ENCODE measurements at regions not wholly inside any gene's neighbourhood (a gene's known extent, or its start where the extent isn't known, plus 50 kb on each side); places are given as distances from the start of the nearest gene placed in this dataset.

GRCh38 chr7:93719546-93719945 lies 145.0 kb upstream of the CALCR start:
- TF ChIP-seq NFIC (IDR thresholded peaks at IDR 0.05): no peak
- no peak for TF ChIP-seq RAD21 (IDR thresholded peaks at IDR 0.05; ENCODE audit: low read depth)

- TF ChIP-seq EGR1 (IDR thresholded peaks at IDR 0.05) (no peak), ZBTB7A (IDR thresholded peaks at IDR 0.05; ENCODE audit: low read depth) (no peak), YY1 (IDR thresholded peaks at IDR 0.05; ENCODE audit: low read depth) (no peak), CREB1 (IDR thresholded peaks at IDR 0.05; ENCODE audit: low read depth) (no peak), EP300 (IDR thresholded peaks at IDR 0.05; ENCODE audit: borderline replicate concordance) (no peak), MAX (IDR thresholded peaks at IDR 0.05) (no peak), TEAD4 (IDR thresholded peaks at IDR 0.05) (no peak), USF1 (IDR thresholded peaks at IDR 0.05) (no peak), RAD21 (IDR thresholded peaks at IDR 0.05; ENCODE audit: low read depth) (no peak), TCF12 (IDR thresholded peaks at IDR 0.05; ENCODE audit: low read depth) (no peak), FOXM1 (IDR thresholded peaks at IDR 0.05; ENCODE audit: borderline replicate concordance, low read depth) (no peak), NFIC (IDR thresholded peaks at IDR 0.05) (no peak)
Observed at GRCh38 chr7:93717217-93717900, 142.8 kb upstream of the CALCR start.

- TF ChIP-seq MAX (IDR thresholded peaks at IDR 0.05): no peak
- TF ChIP-seq CREB1 (IDR thresholded peaks at IDR 0.05; ENCODE audit: low read depth): no peak
- peak; percentile 49 for TF ChIP-seq RAD21 (IDR thresholded peaks at IDR 0.05; ENCODE audit: low read depth)
- TF ChIP-seq REST (IDR thresholded peaks at IDR 0.05; ENCODE audit: low read depth): no peak
- TF ChIP-seq TEAD4 (IDR thresholded peaks at IDR 0.05): no peak
- TF ChIP-seq TAF1 (IDR thresholded peaks at IDR 0.05; ENCODE audit: low read depth): no peak
Observed at GRCh38 chr7:93715234-93715633, 140.7 kb upstream of the CALCR start.

GRCh38 chr7:93711926-93712325 lies 137.4 kb upstream of the CALCR start:
- TF ChIP-seq EGR1 (IDR thresholded peaks at IDR 0.05) (no peak), ZBTB7A (IDR thresholded peaks at IDR 0.05; ENCODE audit: low read depth) (no peak), FOXM1 (IDR thresholded peaks at IDR 0.05; ENCODE audit: borderline replicate concordance, low read depth) (no peak), USF1 (IDR thresholded peaks at IDR 0.05) (no peak), EP300 (IDR thresholded peaks at IDR 0.05; ENCODE audit: borderline replicate concordance) (no peak), TCF12 (IDR thresholded peaks at IDR 0.05; ENCODE audit: low read depth) (no peak), TAF1 (IDR thresholded peaks at IDR 0.05; ENCODE audit: low read depth) (no peak), REST (IDR thresholded peaks at IDR 0.05; ENCODE audit: low read depth) (no peak), CREB1 (IDR thresholded peaks at IDR 0.05; ENCODE audit: low read depth) (no peak), CEBPB (IDR thresholded peaks at IDR 0.05) (no peak), YY1 (IDR thresholded peaks at IDR 0.05; ENCODE audit: low read depth) (no peak), NFIC (IDR thresholded peaks at IDR 0.05) (no peak), TEAD4 (IDR thresholded peaks at IDR 0.05) (no peak), RAD21 (IDR thresholded peaks at IDR 0.05; ENCODE audit: low read depth) (no peak)

GRCh38 chr7:93707249-93707648 lies 132.7 kb upstream of the CALCR start:
- TF ChIP-seq RAD21 (IDR thresholded peaks at IDR 0.05; ENCODE audit: low read depth) (no peak), EP300 (IDR thresholded peaks at IDR 0.05; ENCODE audit: borderline replicate concordance) (no peak), TEAD4 (IDR thresholded peaks at IDR 0.05) (no peak)

- TF ChIP-seq REST (IDR thresholded peaks at IDR 0.05; ENCODE audit: low read depth): no peak
- no peak for TF ChIP-seq EGR1 (IDR thresholded peaks at IDR 0.05)
- TF ChIP-seq EP300 (IDR thresholded peaks at IDR 0.05; ENCODE audit: borderline replicate concordance): no peak
- no peak for TF ChIP-seq YY1 (IDR thresholded peaks at IDR 0.05; ENCODE audit: low read depth)
- TF ChIP-seq TEAD4 (IDR thresholded peaks at IDR 0.05): no peak
- TF ChIP-seq TAF1 (IDR thresholded peaks at IDR 0.05; ENCODE audit: low read depth): no peak
- no peak for TF ChIP-seq FOXM1 (IDR thresholded peaks at IDR 0.05; ENCODE audit: borderline replicate concordance, low read depth)
- no peak for TF ChIP-seq MAX (IDR thresholded peaks at IDR 0.05)
- no peak for TF ChIP-seq ZBTB7A (IDR thresholded peaks at IDR 0.05; ENCODE audit: low read depth)
- no peak for TF ChIP-seq TCF12 (IDR thresholded peaks at IDR 0.05; ENCODE audit: low read depth)
- TF ChIP-seq USF1 (IDR thresholded peaks at IDR 0.05): no peak
- TF ChIP-seq CREB1 (IDR thresholded peaks at IDR 0.05; ENCODE audit: low read depth): no peak
- TF ChIP-seq NFIC (IDR thresholded peaks at IDR 0.05): no peak
- no peak for TF ChIP-seq RAD21 (IDR thresholded peaks at IDR 0.05; ENCODE audit: low read depth)
- TF ChIP-seq CEBPB (IDR thresholded peaks at IDR 0.05): no peak
Observed at GRCh38 chr7:93704217-93704616, 129.7 kb upstream of the CALCR start.

Data from Ishikawa (cell line).